ENCODE measurements at regions not wholly inside any gene's neighbourhood (a gene's known extent, or its start where the extent isn't known, plus 50 kb on each side); places are given as distances from the start of the nearest gene placed in this dataset.

DNA sequence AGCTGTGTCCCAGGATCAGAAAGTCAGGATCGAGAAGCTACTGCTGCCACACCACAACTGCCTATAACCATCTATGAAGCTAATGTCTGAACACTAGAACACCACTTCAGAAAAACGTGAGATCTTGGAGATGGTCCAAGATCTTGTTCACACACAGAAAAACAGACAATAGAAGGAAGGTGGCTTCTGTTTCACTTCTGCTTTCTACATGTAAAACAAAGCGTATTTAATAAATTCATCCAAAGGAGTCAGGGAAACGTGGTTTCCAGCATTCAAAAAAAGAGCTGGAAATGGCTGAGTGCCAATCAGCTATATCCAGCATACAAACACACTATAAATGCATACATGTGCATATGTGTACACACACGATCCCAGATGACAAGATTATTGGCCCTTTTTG, 70.2 kb upstream of the CCDC71L start:
- Histone ChIP-seq H3K36me3 (no peaks in the 10 kb centered on the region), H3K27me3 (no peaks in the 10 kb centered on the region), H3K4me3 (no peak overlapping the region), H3K27ac (peak overlapping the region in 1 of 4 donors; percentile 30), H3K9me3 (no peaks in the 10 kb centered on the region), H3K4me1 (peaks cover 0 to 21% (median 3%) of the 10 kb centered on the region in 3 donors)
- no peak for DNase-seq
- no peak for TF ChIP-seq POLR2A (IDR thresholded peaks at IDR 0.05)
- TF ChIP-seq, protein P1, sequence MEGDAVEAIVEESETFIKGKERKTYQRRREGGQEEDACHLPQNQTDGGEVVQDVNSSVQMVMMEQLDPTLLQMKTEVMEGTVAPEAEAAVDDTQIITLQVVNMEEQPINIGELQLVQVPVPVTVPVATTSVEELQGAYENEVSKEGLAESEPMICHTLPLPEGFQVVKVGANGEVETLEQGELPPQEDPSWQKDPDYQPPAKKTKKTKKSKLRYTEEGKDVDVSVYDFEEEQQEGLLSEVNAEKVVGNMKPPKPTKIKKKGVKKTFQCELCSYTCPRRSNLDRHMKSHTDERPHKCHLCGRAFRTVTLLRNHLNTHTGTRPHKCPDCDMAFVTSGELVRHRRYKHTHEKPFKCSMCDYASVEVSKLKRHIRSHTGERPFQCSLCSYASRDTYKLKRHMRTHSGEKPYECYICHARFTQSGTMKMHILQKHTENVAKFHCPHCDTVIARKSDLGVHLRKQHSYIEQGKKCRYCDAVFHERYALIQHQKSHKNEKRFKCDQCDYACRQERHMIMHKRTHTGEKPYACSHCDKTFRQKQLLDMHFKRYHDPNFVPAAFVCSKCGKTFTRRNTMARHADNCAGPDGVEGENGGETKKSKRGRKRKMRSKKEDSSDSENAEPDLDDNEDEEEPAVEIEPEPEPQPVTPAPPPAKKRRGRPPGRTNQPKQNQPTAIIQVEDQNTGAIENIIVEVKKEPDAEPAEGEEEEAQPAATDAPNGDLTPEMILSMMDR (IDR thresholded peaks at IDR 0.05) = no peak
- intact Hi-C loops (cut with DNase I) = loop anchor here (10.0 kb wide), 2 partner anchors 186 to 556 kb away; no protein-coding TSS in a partner anchor
- 21 to 24% methylated on average over 5 of the region's 5 CpGs for WGBS, 2 donors

DNA sequence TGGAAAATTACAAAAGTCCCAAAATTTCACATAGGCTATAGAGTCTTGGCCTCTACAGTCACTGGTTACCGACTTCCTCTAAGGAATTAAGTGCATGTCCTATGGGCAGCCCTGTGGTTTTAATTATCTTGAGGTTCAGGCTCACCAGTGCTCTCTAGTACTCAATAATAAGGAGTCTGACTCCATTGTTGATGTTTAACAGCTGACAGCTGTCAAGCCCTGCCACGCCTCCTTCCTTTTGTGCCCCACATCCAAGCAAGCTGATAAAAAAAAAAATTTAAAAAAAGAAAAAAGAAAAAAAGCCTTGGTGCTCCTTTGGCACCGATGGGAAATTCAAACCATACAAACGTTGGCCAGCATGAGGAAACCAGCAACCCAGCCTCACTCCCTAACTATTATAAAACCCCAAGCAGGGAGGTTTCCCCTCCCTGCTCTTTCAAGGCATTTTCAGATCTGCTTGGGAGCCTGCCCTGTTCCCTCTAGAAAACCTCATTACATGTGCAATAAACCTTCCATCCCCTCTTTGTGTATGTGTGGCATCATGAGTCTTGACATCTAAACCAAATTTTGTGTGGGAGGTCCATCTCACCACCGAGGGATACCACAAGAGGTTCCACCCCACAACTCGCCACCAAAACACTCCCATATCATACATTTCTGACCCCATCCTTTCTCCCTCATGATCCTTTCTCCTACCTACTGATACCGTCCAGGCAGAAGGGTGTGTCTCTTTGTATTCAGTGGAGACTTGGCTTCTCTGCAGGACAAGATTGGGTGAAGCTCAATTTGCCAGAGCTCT, 70.9 kb upstream of the CCDC71L start:
- Histone ChIP-seq H3K9me3 (no peaks in the 10 kb centered on the region), H3K27ac (peak overlapping the region in 1 of 4 donors; percentile 30), H3K4me3 (no peak overlapping the region), H3K36me3 (no peaks in the 10 kb centered on the region), H3K4me1 (peaks cover 0 to 24% (median 3%) of the 10 kb centered on the region in 3 donors), H3K27me3 (no peaks in the 10 kb centered on the region)
- 41 to 45% methylated on average over 7 of the region's 7 CpGs for WGBS, 2 donors
- intact Hi-C loops (cut with DNase I) = loop anchor here (10.0 kb wide), 2 partner anchors 187 to 557 kb away; no protein-coding TSS in a partner anchor
- TF ChIP-seq, protein P1 (IDR thresholded peaks at IDR 0.05) = no peak
- no peak for TF ChIP-seq POLR2A (IDR thresholded peaks at IDR 0.05)
- DNase-seq = no peak

DNA sequence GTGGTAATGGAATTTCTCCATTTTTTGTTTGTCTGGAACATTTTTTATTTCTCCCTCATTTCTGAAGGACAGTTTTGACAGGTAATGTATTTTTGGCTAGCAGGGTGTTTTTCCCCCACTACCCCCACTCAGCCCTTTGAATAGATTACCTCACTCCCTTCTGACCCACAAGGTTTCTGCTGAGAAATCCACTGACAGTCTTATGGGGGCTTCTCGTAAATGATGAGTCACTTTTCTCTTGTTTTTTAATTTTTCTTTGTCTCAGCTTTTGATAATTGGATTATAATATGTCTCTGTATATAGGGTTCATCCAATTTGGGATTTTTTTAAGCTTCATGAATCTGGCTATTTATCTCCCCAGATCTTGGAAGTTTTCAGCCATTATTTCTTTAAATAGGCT, 74.7 kb upstream of the CCDC71L start:
- intact Hi-C loops (cut with DNase I) = loop anchor here (10.0 kb wide), 2 partner anchors 191 to 561 kb away; no protein-coding TSS in a partner anchor
- no peaks in the 10 kb centered on the region for H3K9me3 ChIP-seq
- 63 to 76% methylated on average over 1 of the region's 1 CpG for WGBS, 2 donors

DNA sequence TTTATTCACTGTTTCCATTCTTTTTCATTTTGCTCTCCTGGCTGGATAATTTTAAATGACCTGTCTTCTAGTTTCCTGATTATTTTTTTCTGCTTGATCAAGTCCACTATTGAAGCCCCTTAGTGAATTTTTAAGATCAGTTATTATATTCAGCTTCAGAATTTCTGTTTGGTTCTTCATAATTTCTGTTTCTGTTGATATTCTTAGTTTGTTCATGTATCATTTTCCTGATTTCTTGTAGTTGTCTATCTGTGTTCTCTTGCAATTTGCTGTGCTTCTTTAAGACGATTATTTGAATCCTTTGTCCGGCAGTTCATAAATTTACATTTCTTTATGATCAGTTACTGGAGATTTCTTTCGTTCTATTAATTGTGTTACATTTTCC, 75.2 kb upstream of the CCDC71L start:
- 73 to 90% methylated on average over 3 of the region's 3 CpGs for WGBS, 2 donors
- no peak overlapping the region for H3K27ac ChIP-seq
- H3K9me3 ChIP-seq = no peaks in the 10 kb centered on the region
- no peak for DNase-seq
- H3K4me3 ChIP-seq = no peak overlapping the region
- no peaks in the 10 kb centered on the region for H3K27me3 ChIP-seq
- no peak for TF ChIP-seq POLR2A (IDR thresholded peaks at IDR 0.05)
- TF ChIP-seq, protein P1 (IDR thresholded peaks at IDR 0.05) = no peak
- H3K36me3 ChIP-seq = no peaks in the 10 kb centered on the region
- H3K4me1 ChIP-seq = peaks cover 0 to 18% (median 3%) of the 10 kb centered on the region in 3 donors
- intact Hi-C loops (cut with DNase I) = loop anchor here (10.0 kb wide), 2 partner anchors 191 to 561 kb away; no protein-coding TSS in a partner anchor

More for the DNA sequence above, 74.7 kb upstream of the CCDC71L start:
- Histone ChIP-seq H3K4me3 (no peak overlapping the region), H3K27ac (no peak overlapping the region), H3K36me3 (no peaks in the 10 kb centered on the region), H3K27me3 (no peaks in the 10 kb centered on the region), H3K4me1 (peaks cover 0 to 23% (median 3%) of the 10 kb centered on the region in 3 donors)
- TF ChIP-seq, protein P1 (IDR thresholded peaks at IDR 0.05) = no peak
- TF ChIP-seq POLR2A (IDR thresholded peaks at IDR 0.05) = no peak
- no peak for DNase-seq

DNA sequence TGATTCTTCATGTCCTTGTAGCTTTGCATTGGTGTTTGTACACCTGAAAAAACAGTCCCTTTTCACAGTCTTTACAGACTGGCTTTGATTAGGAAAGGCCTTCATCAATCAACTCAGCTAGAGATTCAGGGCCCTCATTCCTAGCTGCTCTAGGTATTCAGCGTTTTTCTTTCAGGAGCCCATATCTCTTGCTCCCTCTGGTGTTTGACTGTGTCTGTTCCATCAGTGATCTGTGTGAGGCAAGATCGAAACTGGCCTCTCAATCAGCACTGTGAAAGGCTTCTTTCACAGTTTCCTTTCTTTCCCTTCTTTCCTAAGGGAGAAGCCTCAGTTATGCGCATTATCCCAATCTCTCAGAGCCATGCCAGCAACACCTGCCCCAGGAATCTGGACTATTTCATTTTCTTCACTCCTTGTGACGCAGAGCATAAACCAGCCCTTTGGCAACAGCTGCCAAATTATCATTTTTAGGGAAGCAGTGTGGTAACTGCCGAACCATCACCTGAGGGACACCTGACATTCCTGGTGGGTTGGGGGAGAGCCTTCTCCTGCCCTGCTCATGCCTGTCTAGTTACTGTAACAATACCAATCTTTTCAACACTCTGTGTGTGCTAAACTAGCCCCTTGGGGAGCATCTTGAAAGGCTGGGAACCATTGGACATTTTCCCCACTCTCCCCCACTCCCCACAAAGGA, 75.7 kb upstream of the CCDC71L start:
- TF ChIP-seq, protein P1 (IDR thresholded peaks at IDR 0.05) = peak; percentile 45 to 75 (median 63)
- TF ChIP-seq POLR2A (IDR thresholded peaks at IDR 0.05) = no peak
- Histone ChIP-seq H3K9me3 (no peaks in the 10 kb centered on the region), H3K36me3 (no peaks in the 10 kb centered on the region), H3K4me1 (peaks cover 0 to 14% (median 1%) of the 10 kb centered on the region in 3 donors), H3K27me3 (no peaks in the 10 kb centered on the region), H3K4me3 (no peak overlapping the region), H3K27ac (peak overlapping the region in 1 of 4 donors; percentile 12)
- WGBS, 2 donors = 37 to 45% methylated on average over 5 of the region's 5 CpGs
- no peak for DNase-seq
- intact Hi-C loops (cut with DNase I) = loop anchor here (10.0 kb wide), 2 partner anchors 192 to 562 kb away; no protein-coding TSS in a partner anchor
